ENCODE measurements at regions not wholly inside any gene's neighbourhood (a gene's known extent, or its start where the extent isn't known, plus 50 kb on each side); places are given as distances from the start of the nearest gene placed in this dataset.

GRCh38 chr3:188080091-188080490 lies 73.9 kb upstream of the LPP start:
- Histone ChIP-seq H3K27ac (ENCODE audit: low read depth, low read length) (no peak overlapping the region), H3K27me3 (ENCODE audit: insufficient read depth, low read length) (no peaks in the 10 kb centered on the region), H3K9me2 (ENCODE audit: insufficient read depth) (no peaks in the 10 kb centered on the region), H3K9me3 (ENCODE audit: control insufficient read depth in 1 of 2, insufficient read depth in 1 of 2, low read depth in 1 of 2, low read length in 2 of 2) (no peaks in the 10 kb centered on the region), H4K20me1 (ENCODE audit: insufficient read depth) (no peaks in the 10 kb centered on the region), H3K79me2 (ENCODE audit: insufficient read depth, low read length) (no peaks in the 10 kb centered on the region), H3K4me2 (ENCODE audit: low read length) (no peak overlapping the region), H3K4me1 (ENCODE audit: control insufficient read depth in 1 of 2, insufficient read depth in 2 of 2, low read length in 2 of 2) (no peaks in the 10 kb centered on the region), H3K9ac (ENCODE audit: low read length) (no peak overlapping the region), H2AFZ (ENCODE audit: low read depth, low read length, poor library complexity, severe bottlenecking) (no peak overlapping the region), H3K4me3 (replicated peaks in 1 of 2; ENCODE audit: low read depth in 1 of 2, low read length in 2 of 2) (no peak overlapping the region), H3K36me3 (ENCODE audit: control insufficient read depth in 1 of 2, insufficient read depth in 2 of 2, low read length in 2 of 2) (no peaks in the 10 kb centered on the region)
- no peak for TF ChIP-seq JUND (IDR thresholded peaks at IDR 0.05)
- TF ChIP-seq POLR2A (IDR thresholded peaks at IDR 0.05; ENCODE audit: borderline replicate concordance, extremely low read depth, insufficient read depth, insufficient read length), result no peak
- no peak for TF ChIP-seq TCF7L2 (IDR thresholded peaks at IDR 0.05; ENCODE audit: borderline replicate concordance, extremely low read depth, insufficient read depth, insufficient read length)
- TF ChIP-seq MAX (IDR thresholded peaks at IDR 0.05), result no peak
- no peak for TF ChIP-seq ELF1 (IDR thresholded peaks at IDR 0.05; ENCODE audit: borderline replicate concordance, low read depth)
- no peak for TF ChIP-seq SIN3A (IDR thresholded peaks at IDR 0.05; ENCODE audit: low read depth)
- no peak for TF ChIP-seq ATF3 (IDR thresholded peaks at IDR 0.05)
- TF ChIP-seq EGR1 (IDR thresholded peaks at IDR 0.05; ENCODE audit: low read depth), result no peak
- no peak for TF ChIP-seq SP1 (IDR thresholded peaks at IDR 0.05; ENCODE audit: low read depth)
- TF ChIP-seq YY1 (IDR thresholded peaks at IDR 0.05; ENCODE audit: extremely low read depth, insufficient replicate concordance, low read depth, low read length), result no peak
- intact Hi-C loops (cut with micrococcal nuclease), result no loop called here
- POLR2A ChIA-PET, result no interaction called here
- DNase-seq (ENCODE audit: low read depth, low spot score), result no peak
- no TSS peak for BruUV-seq (replicated peaks)
- no peak for ATAC-seq
- CTCF ChIA-PET, result no interaction called here
- RAD21 ChIA-PET (ENCODE audit: low non-redundant PET in 1 of 2, low total read pairs in 2 of 2, uncharacterized antibody in 2 of 2, unreplicated experiment in 2 of 2), result no interaction called here

- Histone ChIP-seq H4K20me1 (ENCODE audit: insufficient read depth) (no peaks in the 10 kb centered on the region), H3K4me3 (replicated peaks in 1 of 2; ENCODE audit: low read depth in 1 of 2, low read length in 2 of 2) (no peak overlapping the region), H3K79me2 (ENCODE audit: insufficient read depth, low read length) (no peaks in the 10 kb centered on the region), H3K9ac (ENCODE audit: low read length) (no peak overlapping the region), H3K27me3 (ENCODE audit: insufficient read depth, low read length) (no peaks in the 10 kb centered on the region), H3K4me2 (ENCODE audit: low read length) (no peak overlapping the region), H2AFZ (ENCODE audit: low read depth, low read length, poor library complexity, severe bottlenecking) (no peak overlapping the region), H3K36me3 (ENCODE audit: control insufficient read depth in 1 of 2, insufficient read depth in 2 of 2, low read length in 2 of 2) (no peaks in the 10 kb centered on the region), H3K9me2 (ENCODE audit: insufficient read depth) (no peaks in the 10 kb centered on the region), H3K4me1 (ENCODE audit: control insufficient read depth in 1 of 2, insufficient read depth in 2 of 2, low read length in 2 of 2) (no peaks in the 10 kb centered on the region), H3K9me3 (ENCODE audit: control insufficient read depth in 1 of 2, insufficient read depth in 1 of 2, low read depth in 1 of 2, low read length in 2 of 2) (no peaks in the 10 kb centered on the region), H3K27ac (ENCODE audit: low read depth, low read length) (no peak overlapping the region)
- ChIA-PET CTCF (no interaction called here), RAD21 (ENCODE audit: low non-redundant PET in 1 of 2, low total read pairs in 2 of 2, uncharacterized antibody in 2 of 2, unreplicated experiment in 2 of 2) (no interaction called here), POLR2A (no interaction called here)
- intact Hi-C loops (cut with micrococcal nuclease), result no loop called here
- no TSS peak for BruUV-seq (replicated peaks)
- TF ChIP-seq POLR2AphosphoS5 (IDR thresholded peaks at IDR 0.05; ENCODE audit: low read depth, low read length) (no peak), REST (IDR thresholded peaks at IDR 0.05; ENCODE audit: low read depth) (no peak), JUND (IDR thresholded peaks at IDR 0.05) (no peak), ZFX (IDR thresholded peaks at IDR 0.05) (no peak), EZH2phosphoT487 (IDR thresholded peaks at IDR 0.05; ENCODE audit: borderline replicate concordance) (no peak), SRF (IDR thresholded peaks at IDR 0.05; ENCODE audit: low read depth) (no peak), EZH2 (IDR thresholded peaks at IDR 0.05) (no peak), CBX3 (IDR thresholded peaks at IDR 0.05; ENCODE audit: low read depth) (no peak), EGR1 (IDR thresholded peaks at IDR 0.05; ENCODE audit: low read depth) (no peak), TCF7L2 (IDR thresholded peaks at IDR 0.05; ENCODE audit: borderline replicate concordance, extremely low read depth, insufficient read depth, insufficient read length) (no peak), ATF3 (IDR thresholded peaks at IDR 0.05) (no peak)
- no peak for ATAC-seq
- DNase-seq (ENCODE audit: low read depth, low spot score), result no peak
Observed at GRCh38 chr3:188082031-188082430, 71.9 kb upstream of the LPP start.

Data from HCT116 (cell line).